Mesenchymal stem cell (in vitro differentiated cells and primary cell): ENCODE measurements at regions not wholly inside any gene's neighbourhood (a gene's known extent, or its start where the extent isn't known, plus 50 kb on each side); places are given as distances from the start of the nearest gene placed in this dataset.
"Not testable (repeated sequence)": the region's sequence is repeated elsewhere in the genome, so short reads cannot be mapped to it uniquely, and the experiment has no call there.

Source experiments
- DNase-seq: peaks from one replicate; pipeline ENCODE4 v3.0.0-alpha.2; 2013
- H2AFZ ChIP-seq: one replicate; pipeline ENCODE4 v1.6.1; 2013; ENCODE audit warnings: low read depth, mild to moderate bottlenecking, control low read depth, inconsistent platforms, low read length, moderate library complexity
- H2AK5ac ChIP-seq: 2 replicates; pipeline ENCODE4 v1.6.1; 2013; ENCODE audit warnings: low read length, moderate library complexity, mild to moderate bottlenecking, inconsistent platforms; ENCODE audit not compliant: severe bottlenecking
- H2BK120ac ChIP-seq: one replicate; pipeline ENCODE4 v1.6.1; 2013; ENCODE audit warnings: low read depth, mild to moderate bottlenecking, inconsistent platforms, low read length, moderate library complexity
- H2BK12ac ChIP-seq, 2 experiments: one replicate each; pipeline ENCODE4 v1.6.1; 2013; ENCODE audit warnings: inconsistent platforms in 2 of 2, low read length in 2 of 2, mild to moderate bottlenecking in 2 of 2, moderate library complexity in 2 of 2, control low read depth in 1 of 2
- H2BK15ac ChIP-seq: one replicate; pipeline ENCODE4 v1.6.1; 2013; ENCODE audit warnings: mild to moderate bottlenecking, low read depth, inconsistent platforms; ENCODE audit not compliant: poor library complexity, severe bottlenecking
- H2BK5ac ChIP-seq: 2 replicates; pipeline ENCODE4 v1.6.1; 2013; ENCODE audit warnings: low read depth, mild to moderate bottlenecking, low read length, control low read depth, inconsistent platforms; ENCODE audit not compliant: poor library complexity, severe bottlenecking
- H3K14ac ChIP-seq, 2 experiments: one replicate each; pipeline ENCODE4 v1.6.1; 2013; ENCODE audit warnings: inconsistent platforms in 2 of 2, low read length in 2 of 2, control low read depth in 1 of 2, mild to moderate bottlenecking in 1 of 2, moderate library complexity in 1 of 2
- H3K18ac ChIP-seq, 2 experiments: one replicate each; pipeline ENCODE4 v1.6.1; 2013; ENCODE audit warnings: inconsistent platforms in 2 of 2, low read length in 2 of 2, control low read depth in 1 of 2, low read depth in 1 of 2, mild to moderate bottlenecking in 1 of 2
- H3K23ac ChIP-seq, 2 experiments: one replicate each; pipeline ENCODE4 v1.6.1; 2013; ENCODE audit warnings: inconsistent platforms in 2 of 2, low read length in 2 of 2, mild to moderate bottlenecking in 2 of 2, moderate library complexity in 2 of 2, control low read depth in 1 of 2
- H3K27ac ChIP-seq: 2 replicates; pipeline ENCODE4 v1.5.1; 2013; ENCODE audit warnings: mild to moderate bottlenecking, moderate library complexity, low read length, control low read depth, inconsistent platforms; ENCODE audit not compliant: poor library complexity, severe bottlenecking
- H3K27me3 ChIP-seq, 2 experiments: 2 replicates each; pipeline versions ENCODE4 v1.6.1 to v1.7.0; 2013; ENCODE audit warnings: low read length in 2 of 2, mild to moderate bottlenecking in 2 of 2, moderate library complexity in 2 of 2, control low read depth in 1 of 2, inconsistent platforms in 1 of 2; ENCODE audit not compliant: control insufficient read depth in 1 of 2, insufficient read depth in 1 of 2
- H3K36me3 ChIP-seq, 2 experiments: 2 replicates each; pipeline versions ENCODE4 v1.6.1 to v1.7.0; 2013; ENCODE audit warnings: low read length in 2 of 2, control low read depth in 1 of 2, inconsistent platforms in 1 of 2, low read depth in 1 of 2, mild to moderate bottlenecking in 1 of 2; ENCODE audit not compliant: insufficient read depth in 2 of 2, control insufficient read depth in 1 of 2
- H3K4ac ChIP-seq, 2 experiments: one replicate each; pipeline ENCODE4 v1.6.1; 2013; ENCODE audit warnings: inconsistent platforms in 2 of 2, low read length in 2 of 2, mild to moderate bottlenecking in 2 of 2, moderate library complexity in 2 of 2, control low read depth in 1 of 2, low read depth in 1 of 2
- H3K4me1 ChIP-seq: 2 replicates; pipeline ENCODE4 v1.6.1; 2013; ENCODE audit warnings: low read depth, low read length, control low read depth; ENCODE audit not compliant: control insufficient read depth, insufficient read depth
- H3K4me2 ChIP-seq: 2 replicates; pipeline ENCODE4 v1.6.1; 2013; ENCODE audit warnings: low read length, mild to moderate bottlenecking, inconsistent platforms; ENCODE audit not compliant: poor library complexity, severe bottlenecking
- H3K4me3 ChIP-seq, 2 experiments: 2 replicates each; pipeline versions ENCODE4 v1.5.1 to v1.7.0; 2013; ENCODE audit warnings: low read length in 2 of 2, mild to moderate bottlenecking in 2 of 2, control low read depth in 1 of 2, low read depth in 1 of 2; ENCODE audit not compliant: insufficient read depth in 1 of 2
- H3K79me1 ChIP-seq: replicated peaks from 2 replicates; pipeline ENCODE4 v1.6.1; 2013; ENCODE audit warnings: mild to moderate bottlenecking, control low read depth, low read length, inconsistent platforms; ENCODE audit not compliant: poor library complexity, severe bottlenecking
- H3K9ac ChIP-seq: 2 replicates; pipeline ENCODE4 v1.7.0; 2013; ENCODE audit warnings: mild to moderate bottlenecking, low read length, moderate library complexity
- H3K9me3 ChIP-seq: 2 replicates; pipeline ENCODE4 v1.7.0; 2013; ENCODE audit warnings: mild to moderate bottlenecking, low read length; ENCODE audit not compliant: control insufficient read depth
- H4K8ac ChIP-seq: one replicate; pipeline ENCODE4 v1.6.1; 2013; ENCODE audit warnings: inconsistent platforms, mild to moderate bottlenecking, low read length, moderate library complexity
- H4K91ac ChIP-seq: one replicate; pipeline ENCODE4 v1.6.1; 2013; ENCODE audit warnings: mild to moderate bottlenecking, low read length, inconsistent platforms
- WGBS: methylation state at CpG from one replicate; pipeline ENCODE4 v1.1.7; 2013; ENCODE audit warnings: mixed read lengths; 5-methylcytosine and 5-hydroxymethylcytosine counted together

DNA sequence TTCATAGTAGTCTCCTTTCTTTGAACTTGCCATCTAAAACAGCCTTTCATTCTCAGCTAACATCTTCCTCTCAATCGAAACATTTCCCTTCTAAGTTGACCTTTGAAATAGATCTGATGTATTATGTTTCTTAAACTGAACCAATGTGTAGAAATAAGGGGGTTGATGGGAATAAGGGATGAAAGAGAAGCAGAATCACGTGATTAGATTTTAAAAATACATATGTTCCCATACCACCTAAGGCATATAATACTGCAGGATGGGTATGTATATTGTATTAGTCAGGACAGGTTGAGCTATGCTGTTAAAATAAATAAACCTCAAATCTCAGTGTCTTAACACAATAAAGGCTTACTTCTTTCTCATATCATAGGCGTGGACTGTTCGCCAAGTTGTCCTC, 207.5 kb upstream of the SRD5A2 start:
- Histone ChIP-seq H2BK120ac (no peak overlapping the region), H3K14ac (no peak overlapping the region), H3K4ac (no peak overlapping the region), H3K27me3 (no peaks in the 10 kb centered on the region), H4K8ac (no peak overlapping the region), H3K9me3 (peaks cover 3% of the 10 kb centered on the region), H2BK5ac (no peak overlapping the region), H3K23ac (no peak overlapping the region), H3K18ac (no peak overlapping the region), H2AFZ (no peak overlapping the region), H4K91ac (no peak overlapping the region), H2AK5ac (no peak overlapping the region), H3K79me1 (no peaks in the 10 kb centered on the region), H3K4me1 (no peaks in the 10 kb centered on the region), H3K4me2 (no peak overlapping the region), H2BK12ac (no peak overlapping the region), H3K4me3 (no peak overlapping the region), H3K36me3 (no peaks in the 10 kb centered on the region), H2BK15ac (no peak overlapping the region), H3K9ac (no peak overlapping the region), H3K27ac (no peak overlapping the region)
- no peak for DNase-seq
- 88% methylated on average over 2 of the region's 4 CpGs for WGBS

- no peaks in the 10 kb centered on the region for H3K27me3 ChIP-seq
- no peak overlapping the region for H3K4me3 ChIP-seq
- no peak overlapping the region for H2BK15ac ChIP-seq
- no peak overlapping the region for H3K4me2 ChIP-seq
- no peak overlapping the region for H3K4ac ChIP-seq
- no peak overlapping the region for H3K9ac ChIP-seq
- H2AK5ac ChIP-seq = no peak overlapping the region
- no peak overlapping the region for H2BK5ac ChIP-seq
- no peaks in the 10 kb centered on the region for H3K79me1 ChIP-seq
- no peak overlapping the region for H3K23ac ChIP-seq
- no peak overlapping the region for H2AFZ ChIP-seq
- H4K8ac ChIP-seq = no peak overlapping the region
- H3K27ac ChIP-seq = no peak overlapping the region
- no peak overlapping the region for H3K14ac ChIP-seq
- 3% methylated on average over 1 of the region's 2 CpGs for WGBS
- peaks cover 3% of the 10 kb centered on the region for H3K9me3 ChIP-seq
- H2BK120ac ChIP-seq = no peak overlapping the region
- no peak overlapping the region for H3K18ac ChIP-seq
- no peaks in the 10 kb centered on the region for H3K4me1 ChIP-seq
- H3K36me3 ChIP-seq = no peaks in the 10 kb centered on the region
- H4K91ac ChIP-seq = no peak overlapping the region
- no peak for DNase-seq
- no peak overlapping the region for H2BK12ac ChIP-seq
These were observed 205.1 kb upstream of the SRD5A2 start for GRCh38 chr2:31785876-31786275.

- Histone ChIP-seq H3K4me3 (no peak overlapping the region), H3K36me3 (no peaks in the 10 kb centered on the region), H3K4ac (no peak overlapping the region), H3K27ac (no peak overlapping the region), H3K9me3 (peaks cover 12% of the 10 kb centered on the region), H4K91ac (no peak overlapping the region), H2BK12ac (no peak overlapping the region), H3K14ac (no peak overlapping the region), H2AK5ac (no peak overlapping the region), H3K9ac (no peak overlapping the region), H3K27me3 (no peaks in the 10 kb centered on the region), H3K79me1 (no peaks in the 10 kb centered on the region), H2BK5ac (no peak overlapping the region), H3K4me1 (no peaks in the 10 kb centered on the region), H4K8ac (no peak overlapping the region), H3K18ac (no peak overlapping the region), H3K23ac (no peak overlapping the region), H2BK120ac (no peak overlapping the region), H2AFZ (no peak overlapping the region), H3K4me2 (no peak overlapping the region), H2BK15ac (no peak overlapping the region)
- no peak for DNase-seq
These were observed 204.1 kb upstream of the SRD5A2 start for GRCh38 chr2:31784868-31785267.

DNA sequence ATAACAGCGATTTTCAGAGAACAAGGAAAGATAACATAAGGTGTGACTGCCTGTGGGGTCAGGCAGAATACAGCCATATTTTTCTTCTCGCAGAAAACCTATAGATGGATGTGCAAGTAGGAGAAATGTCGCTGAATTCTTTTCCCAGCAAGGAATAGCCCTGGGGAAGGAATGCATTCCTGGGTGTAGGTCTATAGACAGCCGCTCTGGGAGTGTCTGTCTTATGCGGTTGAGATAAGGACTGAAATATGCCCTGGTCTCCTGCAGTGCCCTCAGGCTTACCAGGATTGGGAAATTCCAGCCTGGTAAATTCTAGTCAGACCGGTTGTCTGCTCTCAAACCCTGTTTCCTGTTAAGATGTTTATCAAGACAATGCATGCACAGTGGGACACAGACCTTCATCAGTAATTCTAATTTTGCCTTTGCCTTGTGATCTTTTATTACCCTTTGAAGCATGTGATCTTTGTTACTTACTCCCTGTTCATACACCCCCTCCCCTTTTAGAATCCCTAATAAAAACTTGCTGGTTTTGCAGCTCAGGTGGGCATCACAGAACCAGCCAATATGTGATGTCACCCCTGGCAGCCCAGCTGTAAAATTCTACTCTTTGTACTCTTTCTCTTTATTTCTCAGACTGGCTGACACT, 202.8 kb upstream of the SRD5A2 start:
- H4K91ac ChIP-seq, H2BK5ac ChIP-seq, H3K4me1 ChIP-seq, H3K79me1 ChIP-seq, H3K14ac ChIP-seq, DNase-seq, H2AFZ ChIP-seq, H2BK15ac ChIP-seq, H3K27me3 ChIP-seq, H3K23ac ChIP-seq, H3K4ac ChIP-seq, H3K9ac ChIP-seq, H2BK12ac ChIP-seq, H2BK120ac ChIP-seq, H4K8ac ChIP-seq, H3K4me3 ChIP-seq, H3K18ac ChIP-seq, H3K36me3 ChIP-seq, H2AK5ac ChIP-seq, H3K4me2 ChIP-seq, H3K27ac ChIP-seq: not testable (repeated sequence)
- WGBS = 62% methylated on average over 6 of the region's 6 CpGs
- peaks cover 12% of the 10 kb centered on the region for H3K9me3 ChIP-seq
